HG03442 (cell line): ENCODE measurements at regions not wholly inside any gene's neighbourhood (a gene's known extent, or its start where the extent isn't known, plus 50 kb on each side); places are given as distances from the start of the nearest gene placed in this dataset.

Experiments
- ATAC-seq: cut with Tn5 transposase; IDR thresholded peaks from one replicate; pipeline ENCODE4 v1.9.1; 2021; ENCODE audit warnings: mild to moderate bottlenecking, moderate library complexity; ENCODE audit not compliant: unreplicated experiment

GRCh38 chr2:234134496-234134895 lies 84.0 kb downstream of the SPP2 start:
- no peak for ATAC-seq

GRCh38 chr2:234133004-234133403 lies 82.5 kb downstream of the SPP2 start:
- ATAC-seq = no peak

GRCh38 chr2:234130777-234131181 lies 80.3 kb downstream of the SPP2 start:
- no peak for ATAC-seq

- ATAC-seq = no peak
These were observed 78.1 kb downstream of the SPP2 start for GRCh38 chr2:234128606-234129005.
